A549 (cell line): ENCODE measurements at regions not wholly inside any gene's neighbourhood (a gene's known extent, or its start where the extent isn't known, plus 50 kb on each side); places are given as distances from the start of the nearest gene placed in this dataset.

ENCODE experiments used
- ATAC-seq, 2 experiments: fragments of 200-7000 bp in 1 of 2; fragments of >200 bp in 1 of 2; cut with Nextera tagmentation in 1 of 2; cut with Tn5 transposase in 1 of 2; 3 replicates each; pipeline versions ENCODE4 v1.8.0 to v1.9.1; 2018 to 2020; ENCODE audit warnings: mild to moderate bottlenecking in 1 of 2, moderate library complexity in 1 of 2
- CTCF ChIA-PET: fragments of 300-600 bp; sonication (Branson Sonifier 250); formaldehyde crosslinking; extraction: SDS; loops from one replicate; lab custom pipeline; 2021; ENCODE audit warnings: antibody characterized with exemption, inconsistent platforms; lab: Yijun Ruan, JAX
- POLR2A ChIA-PET: fragments of 350-600 bp; formaldehyde crosslinking; extraction: SDS; loops from one replicate; lab custom pipeline; 2021; ENCODE audit warnings: antibody characterized with exemption, inconsistent platforms; lab: Yijun Ruan, JAX
- DNase-seq, 2 experiments: peaks; one replicate each; pipeline versions ENCODE4 v3.0.0 to v3.0.0-alpha.2; 2011 to 2016; ENCODE audit warnings: low read depth in 1 of 2, low spot score in 1 of 2
- FAIRE-seq: peaks from 2 replicates; lab custom pipeline; 2011; peaks lifted over from hg19 to GRCh38; lab: Jason Lieb, UNC
- H3K27ac ChIP-seq, 2 experiments: fragments of >200 bp; sonication (Bioruptor Twin); formaldehyde crosslinking; 3 replicates each; pipeline ENCODE4 v1.5.1; 2016 to 2017
- H3K4me1 ChIP-seq: fragments of >200 bp; sonication (Bioruptor Twin); formaldehyde crosslinking; 3 replicates; pipeline ENCODE4 v1.6.1; 2016
- H3K4me2 ChIP-seq: fragments of >200 bp; sonication (Bioruptor Twin); formaldehyde crosslinking; 3 replicates; pipeline ENCODE4 v1.6.1; 2016
- H3K4me3 ChIP-seq: fragments of >200 bp; sonication (Bioruptor Twin); formaldehyde crosslinking; 3 replicates; pipeline ENCODE4 v1.5.1; 2016
- H3K9me3 ChIP-seq: fragments of >200 bp; sonication (Bioruptor Twin); formaldehyde crosslinking; 3 replicates; pipeline ENCODE4 v1.6.1; 2016
- ATOH8 ChIP-seq: fragments of 250-450 bp; sonication (Bioruptor Pico); IDR thresholded peaks from 2 replicates; pipeline ENCODE4 v1.5.0; 2020; ENCODE audit warnings: low read depth, mild to moderate bottlenecking, moderate library complexity
- CHD2 ChIP-seq: fragments of 150-350 bp; IDR thresholded peaks from 2 replicates; pipeline ENCODE4 v1.6.1; 2014; ENCODE audit warnings: low read length; ENCODE audit not compliant: partially characterized antibody
- EHMT2 ChIP-seq: fragments of 200-600 bp; sonication (generic); IDR thresholded peaks from 2 replicates; pipeline ENCODE4 v1.6.1; 2016; ENCODE audit warnings: antibody characterized with exemption, low read depth, mild to moderate bottlenecking, moderate library complexity
- FOSB ChIP-seq: fragments of 250-450 bp; sonication (Bioruptor Pico); IDR thresholded peaks from 2 replicates; pipeline ENCODE4 v1.5.0; 2020; ENCODE audit warnings: mild to moderate bottlenecking, moderate library complexity
- FOSL2 ChIP-seq, 2 experiments: fragments of 450-650 bp in 1 of 2; fragments of >200 bp in 1 of 2; sonication (Bioruptor Twin) in 1 of 2; formaldehyde crosslinking; IDR thresholded peaks; 2 replicates each; pipeline versions ENCODE4 v1.5.0 to v1.6.1; 2016 to 2020; ENCODE audit warnings: mild to moderate bottlenecking in 1 of 2, moderate library complexity in 1 of 2
- HDAC2 ChIP-seq: fragments of 200-600 bp; sonication (generic); IDR thresholded peaks from 2 replicates; pipeline ENCODE4 v1.6.1; 2016
- HOXB13 ChIP-seq: fragments of 250-450 bp; sonication (Bioruptor Pico); IDR thresholded peaks from 2 replicates; pipeline ENCODE4 v1.5.0; 2020; ENCODE audit warnings: low read depth, mild to moderate bottlenecking, moderate library complexity
- JUN ChIP-seq, 2 experiments: fragments of >200 bp; sonication (Bioruptor Twin); formaldehyde crosslinking; IDR thresholded peaks; 2 replicates in 1 of 2; 3 replicates in 1 of 2; pipeline ENCODE4 v1.6.1; 2016 to 2017
- KDM1A ChIP-seq: fragments of 200-600 bp; sonication (generic); IDR thresholded peaks from 2 replicates; pipeline ENCODE4 v1.6.1; 2016; ENCODE audit warnings: low read depth, mild to moderate bottlenecking
- KDM5A ChIP-seq: fragments of 200-600 bp; sonication (generic); IDR thresholded peaks from 2 replicates; pipeline ENCODE4 v1.6.1; 2016; ENCODE audit warnings: antibody characterized with exemption, mild to moderate bottlenecking
- MAFK ChIP-seq: fragments of 450-650 bp; IDR thresholded peaks from 2 replicates; pipeline ENCODE4 v1.6.1; 2014; ENCODE audit not compliant: partially characterized antibody
- MAX ChIP-seq: IDR thresholded peaks from 2 replicates; pipeline ENCODE4 v1.6.1; 2012
- MAZ ChIP-seq: fragments of 150-350 bp; IDR thresholded peaks from 2 replicates; pipeline ENCODE4 v1.6.1; 2014; ENCODE audit warnings: antibody characterized with exemption, low read depth, low read length, borderline replicate concordance
- NFE2L2 ChIP-seq: fragments of 150-350 bp; conservative IDR thresholded peaks from 2 replicates; pipeline ENCODE4 v1.6.1; 2014; ENCODE audit warnings: low read length
- NR3C1 ChIP-seq: fragments of >200 bp; sonication (Bioruptor Twin); formaldehyde crosslinking; IDR thresholded peaks from 3 replicates; pipeline ENCODE4 v1.6.1; 2017
- PHF8 ChIP-seq: fragments of 200-600 bp; sonication (generic); IDR thresholded peaks from 2 replicates; pipeline ENCODE4 v1.6.1; 2016; ENCODE audit warnings: low read depth, mild to moderate bottlenecking, antibody characterized with exemption, moderate library complexity, borderline replicate concordance
- POLR2AphosphoS2 ChIP-seq: conservative IDR thresholded peaks from 2 replicates; pipeline ENCODE4 v1.6.1; 2012; ENCODE audit warnings: low read length, improper control_type of control experiment, inconsistent platforms
- RARB ChIP-seq: fragments of 250-450 bp; sonication (Bioruptor Pico); IDR thresholded peaks from 2 replicates; pipeline ENCODE4 v1.8.0; 2021; ENCODE audit warnings: mild to moderate bottlenecking, moderate library complexity
- RFX5 ChIP-seq: fragments of 450-650 bp; IDR thresholded peaks from 2 replicates; pipeline ENCODE4 v1.7.1; 2014; ENCODE audit warnings: antibody characterized with exemption, mild to moderate bottlenecking, moderate library complexity
- RNF2 ChIP-seq: fragments of 200-600 bp; sonication (generic); IDR thresholded peaks from 2 replicates; pipeline ENCODE4 v1.6.1; 2016; ENCODE audit warnings: low read depth, mild to moderate bottlenecking, antibody characterized with exemption, moderate library complexity, borderline replicate concordance
- SMC3 ChIP-seq: fragments of >200 bp; sonication (Bioruptor Twin); formaldehyde crosslinking; IDR thresholded peaks from 3 replicates; pipeline ENCODE4 v1.6.1; 2018; ENCODE audit warnings: inconsistent platforms
- SREBF2 ChIP-seq: fragments of 450-650 bp; IDR thresholded peaks from 2 replicates; pipeline ENCODE4 v1.6.1; 2014; ENCODE audit warnings: mild to moderate bottlenecking, moderate library complexity
- TFCP2L1 ChIP-seq: fragments of 250-450 bp; sonication (Bioruptor Pico); IDR thresholded peaks from 2 replicates; pipeline ENCODE4 v1.5.0; 2021; ENCODE audit warnings: mild to moderate bottlenecking
- ZC3H11A ChIP-seq: fragments of 450-650 bp; IDR thresholded peaks from 2 replicates; pipeline ENCODE4 v1.6.1; 2014; ENCODE audit warnings: antibody characterized with exemption, mild to moderate bottlenecking
- ZSCAN20 ChIP-seq: fragments of 250-450 bp; sonication (Bioruptor Pico); IDR thresholded peaks from 2 replicates; pipeline ENCODE4 v1.8.0; 2022; ENCODE audit warnings: mild to moderate bottlenecking, moderate library complexity
- WGBS: methylation state at CpG from one replicate; pipeline ENCODE4 v1.1.6; 2017; ENCODE audit errors: missing lambda C conversion rate; 5-methylcytosine and 5-hydroxymethylcytosine counted together
- TF ChIP-seq, protein P1 (sequence below): IDR thresholded peaks from 2 replicates; pipeline ENCODE4 v1.6.1; 2012
- TF ChIP-seq, protein P2 (sequence below): fragments of >200 bp; sonication (Bioruptor Twin); formaldehyde crosslinking; IDR thresholded peaks from 3 replicates; pipeline ENCODE4 v1.5.1; 2016

- Histone ChIP-seq H3K4me1 (no peaks in the 10 kb centered on the region), H3K27ac (no peak overlapping the region), H3K4me3 (no peak overlapping the region), H3K9me3 (no peaks in the 10 kb centered on the region), H3K4me2 (peak overlapping the region; percentile 23; the same call in 1 of the 3 replicates)
- ChIA-PET POLR2A (no interaction called here), CTCF (interaction anchor here (1.2 to 1.5 kb wide), 2 partner anchors 13 to 1418 kb away, joined by 3 read pairs; no protein-coding TSS in a partner anchor)
- WGBS: 51% methylated on average over 8 of the region's 8 CpGs
- DNase-seq (peak in 1 of 2 experiments; percentile 12), FAIRE-seq (no peak), ATAC-seq (peak; percentile 83 to 91; a peak in 4 of 6 replicates)
- TF ChIP-seq ZSCAN20 (no peak), KDM1A (no peak), HOXB13 (no peak), FOSB (no peak), SMC3 (no peak), KDM5A (no peak), RNF2 (no peak), TFCP2L1 (CRISPR knock-in tag) (no peak), POLR2AphosphoS2 (no peak), JUN (IDR thresholded peaks at IDR 0.05) (no peak), EHMT2 (no peak)
- TF ChIP-seq, protein P1, sequence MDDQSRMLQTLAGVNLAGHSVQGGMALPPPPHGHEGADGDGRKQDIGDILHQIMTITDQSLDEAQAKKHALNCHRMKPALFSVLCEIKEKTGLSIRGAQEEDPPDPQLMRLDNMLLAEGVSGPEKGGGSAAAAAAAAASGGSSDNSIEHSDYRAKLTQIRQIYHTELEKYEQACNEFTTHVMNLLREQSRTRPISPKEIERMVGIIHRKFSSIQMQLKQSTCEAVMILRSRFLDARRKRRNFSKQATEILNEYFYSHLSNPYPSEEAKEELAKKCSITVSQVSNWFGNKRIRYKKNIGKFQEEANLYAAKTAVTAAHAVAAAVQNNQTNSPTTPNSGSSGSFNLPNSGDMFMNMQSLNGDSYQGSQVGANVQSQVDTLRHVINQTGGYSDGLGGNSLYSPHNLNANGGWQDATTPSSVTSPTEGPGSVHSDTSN: no peak
Observed at GRCh38 chr2:198322275-198322674, 517.9 kb downstream of the PLCL1 start.

DNA sequence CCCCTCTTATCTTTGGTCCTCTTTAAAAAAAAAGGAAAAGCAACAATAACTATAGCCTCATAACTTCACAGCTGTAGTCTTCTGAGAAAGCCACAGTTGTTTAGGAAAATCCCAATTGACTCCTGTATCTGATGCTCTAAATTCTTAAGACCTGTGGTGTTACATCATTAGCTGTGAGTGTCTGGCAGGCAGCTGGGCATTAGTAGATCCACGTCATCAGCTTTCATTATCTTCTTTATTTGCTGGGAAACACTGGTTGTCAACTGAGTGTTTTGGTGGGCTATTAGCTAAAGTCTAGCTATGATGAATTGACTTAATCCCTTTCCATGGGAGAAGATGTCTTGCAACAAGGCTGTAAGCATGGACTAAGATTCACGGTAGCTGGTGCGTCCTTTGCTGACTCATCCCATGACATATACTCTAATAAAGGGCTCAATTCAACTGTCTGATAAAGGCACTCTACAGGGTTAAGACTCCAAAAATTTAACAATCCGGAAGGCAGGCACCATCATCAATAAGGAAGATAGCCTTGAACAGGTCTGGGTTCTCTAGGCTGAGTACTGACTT is 517.2 kb downstream of the PLCL1 start:
- FAIRE-seq: no peak

DNA sequence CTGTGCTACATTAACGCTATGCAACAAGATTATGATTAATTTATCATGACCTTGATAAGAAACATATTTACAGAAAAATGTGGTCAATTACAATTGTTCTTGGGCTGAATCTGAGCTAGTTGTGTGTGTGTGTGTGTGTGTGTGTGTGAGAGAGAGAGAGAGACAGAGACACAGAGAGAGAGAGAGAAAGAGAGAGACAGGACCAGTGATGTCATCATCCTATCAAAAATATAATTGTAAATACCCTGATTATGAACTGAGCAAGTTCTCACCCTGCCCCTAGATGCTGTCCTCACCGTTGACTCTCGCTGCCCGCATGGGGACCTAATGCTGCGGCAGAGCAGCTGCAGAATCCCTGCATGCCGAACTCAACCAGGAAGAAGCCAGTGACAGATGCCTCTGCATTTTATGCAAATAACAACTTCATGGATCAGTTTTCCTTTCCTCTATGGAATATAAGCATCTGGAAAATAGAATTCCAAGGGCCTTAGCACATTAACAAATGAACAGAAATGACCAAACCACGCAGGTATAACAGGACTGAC is 512.5 kb downstream of the PLCL1 start:
- ChIA-PET POLR2A (no interaction called here), CTCF (interaction anchor here (0.6 to 0.7 kb wide), 2 partner anchors 1423 to 1462 kb away, joined by 3 read pairs; no protein-coding TSS in a partner anchor)
- no peaks in the 10 kb centered on the region for H3K4me1 ChIP-seq
- no peak overlapping the region for H3K27ac ChIP-seq
- H3K4me3 ChIP-seq: no peak overlapping the region
- no peak for TF ChIP-seq MAFK
- no peak for TF ChIP-seq SREBF2
- TF ChIP-seq, protein P2, sequence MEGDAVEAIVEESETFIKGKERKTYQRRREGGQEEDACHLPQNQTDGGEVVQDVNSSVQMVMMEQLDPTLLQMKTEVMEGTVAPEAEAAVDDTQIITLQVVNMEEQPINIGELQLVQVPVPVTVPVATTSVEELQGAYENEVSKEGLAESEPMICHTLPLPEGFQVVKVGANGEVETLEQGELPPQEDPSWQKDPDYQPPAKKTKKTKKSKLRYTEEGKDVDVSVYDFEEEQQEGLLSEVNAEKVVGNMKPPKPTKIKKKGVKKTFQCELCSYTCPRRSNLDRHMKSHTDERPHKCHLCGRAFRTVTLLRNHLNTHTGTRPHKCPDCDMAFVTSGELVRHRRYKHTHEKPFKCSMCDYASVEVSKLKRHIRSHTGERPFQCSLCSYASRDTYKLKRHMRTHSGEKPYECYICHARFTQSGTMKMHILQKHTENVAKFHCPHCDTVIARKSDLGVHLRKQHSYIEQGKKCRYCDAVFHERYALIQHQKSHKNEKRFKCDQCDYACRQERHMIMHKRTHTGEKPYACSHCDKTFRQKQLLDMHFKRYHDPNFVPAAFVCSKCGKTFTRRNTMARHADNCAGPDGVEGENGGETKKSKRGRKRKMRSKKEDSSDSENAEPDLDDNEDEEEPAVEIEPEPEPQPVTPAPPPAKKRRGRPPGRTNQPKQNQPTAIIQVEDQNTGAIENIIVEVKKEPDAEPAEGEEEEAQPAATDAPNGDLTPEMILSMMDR: no peak
- TF ChIP-seq MAX: no peak
- no peak for TF ChIP-seq ATOH8 (CRISPR knock-in tag)
- TF ChIP-seq MAZ: no peak
- TF ChIP-seq CHD2: no peak
- TF ChIP-seq ZC3H11A: no peak
- no peak for TF ChIP-seq NFE2L2
- TF ChIP-seq JUN (IDR thresholded peaks at IDR 0.05): no peak
- TF ChIP-seq, protein P1: no peak
- no peak for TF ChIP-seq PHF8
- no peak for TF ChIP-seq RFX5
- no peak for TF ChIP-seq POLR2AphosphoS2
- no peak for TF ChIP-seq RNF2
- TF ChIP-seq NR3C1: no peak
- no peak for TF ChIP-seq EHMT2
- no peak for TF ChIP-seq FOSL2 (IDR thresholded peaks at IDR 0.05)
- TF ChIP-seq FOSL2 (CRISPR knock-in tag; IDR thresholded peaks at IDR 0.05): no peak
- ATAC-seq (no peak), FAIRE-seq (no peak), DNase-seq (no peak)
- H3K9me3 ChIP-seq: no peaks in the 10 kb centered on the region
- no peak overlapping the region for H3K4me2 ChIP-seq
- WGBS: 69% methylated on average over 7 of the region's 7 CpGs

More for the DNA sequence above, 517.2 kb downstream of the PLCL1 start:
- H3K4me2 ChIP-seq: no peak overlapping the region; the same call in 2 of the 3 replicates
- POLR2A ChIA-PET: no interaction called here
- no peak overlapping the region for H3K27ac ChIP-seq
- no peak for TF ChIP-seq RARB
- no peak for TF ChIP-seq HDAC2
- whole genome bisulfite sequencing: 49% methylated on average over 4 of the region's 4 CpGs
- H3K9me3 ChIP-seq: no peaks in the 10 kb centered on the region
- no peak overlapping the region for H3K4me3 ChIP-seq
- CTCF ChIA-PET: interaction anchor here (0.8 to 1.5 kb wide), 3 partner anchors 12 to 1419 kb away, joined by 3 to 5 read pairs (median 3); no protein-coding TSS in a partner anchor
- no peaks in the 10 kb centered on the region for H3K4me1 ChIP-seq
- no peak for DNase-seq
- ATAC-seq: peak; percentile 44 to 62; a peak in 5 of 6 replicates
